Renal cortex interstitium (tissue), 11 donors: ENCODE measurements at regions not wholly inside any gene's neighbourhood (a gene's known extent, or its start where the extent isn't known, plus 50 kb on each side); places are given as distances from the start of the nearest gene placed in this dataset.

Experiments
- DNase-seq, 11 donors: peaks; one replicate each; pipeline ENCODE4 v3.0.0-alpha.2; 2013; ENCODE audit warnings: low read depth in 9 of 11, low spot score in 4 of 11; ENCODE audit errors: extremely low read depth in 1 of 11

DNA sequence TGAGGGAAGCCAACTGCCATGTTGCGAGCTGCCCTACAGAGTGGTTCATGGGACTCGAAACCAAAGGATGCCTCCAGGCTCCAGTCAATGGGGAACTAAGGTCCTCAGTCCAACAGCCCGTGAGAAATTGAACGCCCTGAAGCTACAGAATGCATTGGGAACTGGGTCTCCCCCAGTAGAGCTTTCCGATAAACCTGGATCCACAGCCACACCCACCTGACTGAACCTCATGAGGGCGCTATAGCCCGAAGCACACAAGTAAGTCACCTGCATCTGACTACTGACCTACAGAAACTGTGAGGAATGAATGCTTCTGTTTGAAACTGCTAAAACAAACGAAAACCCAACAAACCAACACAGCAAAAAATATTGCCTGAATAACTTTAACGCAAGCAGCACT is 1297.7 kb downstream of the AACS start:
- no peak for DNase-seq

DNA sequence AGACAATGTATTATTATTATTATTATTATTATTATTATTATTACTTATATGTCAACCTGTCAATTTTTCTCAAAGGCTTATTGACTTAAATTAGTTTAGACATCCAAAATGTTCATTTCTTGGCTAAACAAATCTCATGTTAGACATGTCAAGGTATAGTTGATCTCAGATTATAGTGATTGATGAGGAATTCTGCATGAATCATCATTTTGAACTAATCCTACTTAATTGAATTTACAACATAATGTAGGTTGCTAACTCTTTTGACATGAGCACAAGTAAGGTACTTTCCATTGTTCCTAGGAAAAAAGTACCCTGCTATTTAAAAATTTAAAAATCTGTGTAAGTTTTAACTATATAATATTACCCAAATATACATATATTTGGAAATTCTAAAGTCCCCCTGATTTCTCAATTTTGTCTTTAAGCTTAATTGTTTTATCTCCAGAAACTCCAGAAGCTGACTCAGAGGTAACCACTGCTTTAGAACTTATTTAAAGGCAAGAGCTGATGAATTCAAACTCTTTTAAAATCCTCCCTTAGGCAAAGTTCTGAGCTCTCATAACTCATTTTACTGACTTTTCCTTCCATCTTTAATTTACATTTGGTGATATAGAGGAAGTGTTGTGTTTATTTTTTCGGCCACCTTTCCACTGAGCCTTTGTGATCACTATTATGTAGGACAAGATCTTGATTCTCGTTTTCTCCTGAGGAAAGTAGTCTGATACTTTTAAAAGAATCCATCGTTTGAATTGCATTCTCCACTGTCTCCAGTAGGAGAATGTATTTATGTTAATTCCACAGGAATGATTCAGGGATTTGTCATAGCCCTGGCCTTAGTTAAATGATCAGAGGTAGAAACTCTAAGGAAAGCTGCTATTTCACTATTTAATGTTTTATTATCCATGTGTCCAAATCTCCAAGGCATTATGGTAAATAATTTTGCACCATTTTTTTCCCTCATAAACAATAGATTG is 1304.5 kb downstream of the AACS start:
- DNase-seq = no peak

DNA sequence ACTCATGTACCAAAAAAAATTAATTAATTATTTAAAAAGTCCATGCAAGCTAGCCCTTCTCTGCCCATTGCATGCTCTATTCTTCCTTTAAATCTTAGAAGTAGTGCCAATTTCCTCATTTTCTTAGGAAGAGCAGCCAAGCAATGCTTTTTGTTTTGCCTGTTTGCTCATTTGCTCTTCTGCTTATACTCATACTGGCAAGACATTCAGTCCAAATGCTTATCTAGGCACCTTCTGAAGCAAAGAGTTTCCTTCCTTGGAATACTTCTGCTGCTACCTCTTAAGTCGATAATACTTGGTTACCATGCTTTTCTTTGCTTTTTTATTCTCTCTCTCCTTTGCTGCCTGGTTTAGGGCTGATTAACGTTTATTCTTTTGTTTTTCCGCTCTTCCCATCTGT is 1318.3 kb downstream of the AACS start:
- DNase-seq = no peak

DNA sequence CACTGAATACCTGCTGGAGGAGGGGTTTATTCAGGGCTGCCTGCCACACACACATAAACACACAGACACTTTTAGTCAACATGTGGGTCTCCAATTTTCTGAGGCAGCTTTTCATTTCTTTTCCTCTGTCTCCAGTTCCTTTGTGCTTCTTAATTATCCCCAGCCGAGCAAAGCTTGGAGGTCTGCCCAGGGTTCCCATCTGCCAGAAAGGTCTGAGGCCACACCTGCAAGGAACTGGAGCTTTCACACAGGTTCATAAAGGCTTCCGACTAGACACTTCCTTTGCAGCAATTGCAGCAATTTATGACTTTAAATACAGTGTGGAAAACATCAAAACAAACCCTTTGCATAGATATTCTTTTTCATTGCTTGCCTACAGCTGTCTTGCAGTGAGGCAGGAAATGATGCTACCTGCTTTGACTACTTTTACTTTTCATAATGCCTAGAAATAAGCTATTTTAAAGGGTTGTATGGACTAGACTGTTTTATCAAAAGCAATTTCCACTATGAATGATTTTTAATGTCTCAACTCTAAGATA is 1318.9 kb downstream of the AACS start:
- DNase-seq = no peak

DNA sequence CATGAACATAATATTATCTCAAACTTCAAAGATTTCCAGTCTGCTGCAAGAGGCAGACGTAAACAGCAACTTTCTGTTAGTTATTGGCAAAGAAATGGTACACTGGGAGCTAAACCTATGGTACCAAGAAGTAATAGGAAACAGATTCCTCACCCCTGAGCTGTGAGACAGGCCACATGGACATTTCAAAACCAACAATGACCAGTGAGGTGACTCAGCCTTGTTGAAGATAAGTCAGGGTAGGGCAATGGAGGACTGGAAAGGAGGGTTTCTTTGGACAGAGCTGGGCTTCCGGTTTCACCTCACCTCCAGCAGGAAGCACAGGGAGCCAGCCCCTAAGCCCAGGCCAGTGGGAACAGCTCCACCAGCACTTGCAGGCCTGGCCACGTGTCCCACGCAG is 1320.5 kb downstream of the AACS start:
- DNase-seq = no peak

DNA sequence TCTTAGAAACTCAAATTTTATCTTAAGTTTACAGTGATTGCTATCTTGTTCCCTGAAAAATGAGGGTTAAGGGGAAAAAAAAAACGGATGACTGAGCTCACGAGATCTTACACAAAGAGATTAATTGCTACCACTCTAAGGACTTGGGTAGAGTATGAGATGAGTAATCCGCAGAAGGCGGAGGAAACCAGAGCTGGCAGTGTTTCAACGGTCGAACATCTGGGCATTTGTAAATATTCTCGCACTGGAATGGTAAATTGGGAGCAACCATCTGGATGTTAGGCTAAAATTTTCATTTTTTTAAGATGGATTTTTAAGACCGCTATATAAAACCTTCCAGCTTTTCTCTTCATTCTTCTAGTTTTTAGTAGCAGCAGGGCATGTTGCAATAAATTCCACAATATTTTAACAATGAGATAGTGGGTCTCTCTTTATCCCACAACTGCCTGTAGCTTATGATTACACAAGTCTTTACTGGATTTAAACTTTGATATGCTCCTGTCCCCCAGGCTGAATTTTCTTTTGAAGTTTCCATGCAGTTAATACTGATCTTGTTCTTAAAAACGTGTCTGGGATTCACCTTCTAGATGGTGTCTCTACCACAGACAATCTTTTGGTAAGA is 1324.1 kb downstream of the AACS start:
- no peak for DNase-seq

DNA sequence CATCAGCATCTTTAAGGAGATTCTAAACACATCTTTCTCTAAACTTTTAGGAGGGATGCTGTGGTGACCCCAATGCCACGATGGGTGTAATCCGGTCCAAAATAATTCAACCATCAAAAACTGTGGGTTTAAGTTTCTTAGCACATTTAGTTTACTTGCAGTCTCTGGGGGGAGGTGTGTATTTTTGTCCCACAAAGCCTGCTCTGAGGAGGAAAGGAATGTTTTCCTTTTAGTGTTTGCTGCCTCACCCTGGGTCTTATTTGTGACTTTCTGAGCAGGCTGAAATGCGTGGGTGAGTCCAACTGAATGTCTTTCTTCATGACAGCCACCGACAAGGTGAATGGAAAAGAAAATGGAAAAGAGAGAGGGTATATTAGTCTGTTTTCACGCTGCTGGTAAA is 1324.7 kb downstream of the AACS start:
- peak in 1 of 11 donors; percentile 4 for DNase-seq

DNA sequence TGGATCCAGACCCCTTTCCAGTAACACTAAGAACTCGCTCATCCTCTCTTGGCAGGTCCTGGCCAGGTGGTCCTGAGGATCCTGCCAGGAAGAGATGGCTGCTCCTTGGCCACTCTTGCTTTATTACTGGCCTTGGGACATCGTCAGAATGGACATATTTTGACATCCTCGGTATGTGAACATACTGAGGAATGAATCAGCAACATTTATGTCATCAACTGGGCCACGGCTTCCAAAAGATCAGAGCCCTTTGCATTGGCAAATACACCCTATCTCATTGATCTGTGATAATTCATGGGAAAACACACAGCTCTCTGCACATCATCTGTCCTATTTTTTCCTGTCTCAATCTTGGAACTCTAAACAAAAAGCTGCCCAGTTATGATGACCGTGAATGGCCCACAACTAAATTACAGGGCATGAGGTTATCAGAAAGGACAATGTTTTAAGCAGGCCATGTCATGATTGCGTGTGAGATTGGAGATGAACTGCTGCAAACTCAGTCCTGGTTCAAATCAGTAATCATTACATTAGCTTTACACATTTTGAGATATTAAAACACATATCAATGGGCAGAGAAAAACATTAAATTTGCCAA is 1325.8 kb downstream of the AACS start:
- DNase-seq = no peak

DNA sequence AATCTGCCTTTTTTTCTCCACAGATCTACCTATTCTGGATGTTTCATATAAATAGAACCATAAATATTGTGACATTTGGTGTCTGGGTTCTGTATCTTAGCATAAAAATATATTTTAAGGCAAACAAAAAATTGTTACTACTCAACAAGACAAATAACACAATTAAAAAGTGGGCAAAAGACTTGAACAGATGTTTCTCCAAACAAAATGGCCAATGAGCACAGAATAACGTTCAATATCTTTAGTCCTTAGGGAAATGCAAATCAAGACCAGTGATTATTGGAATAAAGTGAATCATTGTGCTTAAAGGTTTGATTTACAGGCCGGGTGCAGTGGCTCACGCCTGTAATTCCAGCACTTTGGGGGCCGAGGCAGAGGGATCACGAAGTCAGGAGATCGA is 1331.3 kb downstream of the AACS start:
- DNase-seq = no peak

DNA sequence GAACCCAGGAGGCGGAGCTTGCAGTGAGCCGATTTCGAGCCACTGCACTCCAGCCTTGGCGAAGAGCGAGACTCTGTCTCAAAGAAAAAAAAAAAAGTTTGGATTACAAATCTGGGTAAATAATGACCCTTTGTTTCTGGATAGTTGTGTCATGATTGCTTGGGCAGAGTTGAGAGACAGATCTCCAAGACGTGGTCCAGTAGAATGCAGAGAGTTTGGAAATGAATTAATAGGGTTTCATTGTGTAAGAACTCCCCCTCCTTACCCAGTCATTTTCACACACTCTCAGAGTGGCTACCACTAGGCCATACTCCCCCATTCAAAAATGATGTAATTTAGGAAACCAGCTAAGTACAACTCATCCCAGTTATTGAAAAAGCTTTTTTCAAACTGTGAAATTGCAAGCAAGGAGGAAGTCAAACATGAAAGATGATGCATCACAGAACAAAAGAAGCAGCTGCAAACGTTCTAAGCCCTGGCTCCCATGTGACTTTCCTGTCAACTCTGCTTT is 1331.9 kb downstream of the AACS start:
- DNase-seq = peak in 1 of 11 donors; percentile 2

DNA sequence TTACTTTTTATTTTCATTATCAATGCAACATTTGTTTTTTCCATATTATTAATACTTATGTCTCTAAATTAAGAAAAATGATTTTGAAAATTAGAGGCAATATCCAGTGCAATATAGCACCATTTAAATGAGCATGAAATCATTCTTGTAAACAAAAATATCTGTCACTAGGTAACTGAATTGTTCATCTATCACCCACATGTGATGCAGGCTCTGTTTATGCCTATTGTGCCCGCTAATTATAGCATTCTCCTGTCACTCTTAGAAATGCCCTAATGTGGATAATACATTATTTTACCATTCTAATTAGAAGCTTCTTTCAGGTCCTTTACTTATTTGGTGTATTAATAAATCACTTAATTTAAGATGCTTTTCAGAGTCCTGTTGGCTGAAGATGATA is 1332.4 kb downstream of the AACS start:
- no peak for DNase-seq

DNA sequence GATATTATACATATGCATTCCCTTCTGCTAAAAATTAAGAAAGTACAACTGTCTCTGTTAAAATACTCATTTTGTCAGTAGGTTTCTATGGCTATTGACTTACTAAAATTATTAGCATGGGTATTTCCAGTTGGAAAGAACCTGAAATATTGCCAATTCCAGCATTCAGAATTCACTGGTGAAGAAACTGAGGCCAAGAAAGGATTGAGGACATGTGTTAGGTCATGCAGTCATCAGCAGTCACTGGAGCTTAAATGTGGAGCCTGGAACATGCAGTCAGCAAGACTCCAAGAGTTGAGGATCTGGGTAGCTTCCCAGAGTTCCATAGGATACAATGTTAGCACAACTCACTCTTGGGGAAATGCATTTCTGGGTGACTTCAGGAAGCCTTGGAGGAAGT is 1335.6 kb downstream of the AACS start:
- DNase-seq = no peak

DNA sequence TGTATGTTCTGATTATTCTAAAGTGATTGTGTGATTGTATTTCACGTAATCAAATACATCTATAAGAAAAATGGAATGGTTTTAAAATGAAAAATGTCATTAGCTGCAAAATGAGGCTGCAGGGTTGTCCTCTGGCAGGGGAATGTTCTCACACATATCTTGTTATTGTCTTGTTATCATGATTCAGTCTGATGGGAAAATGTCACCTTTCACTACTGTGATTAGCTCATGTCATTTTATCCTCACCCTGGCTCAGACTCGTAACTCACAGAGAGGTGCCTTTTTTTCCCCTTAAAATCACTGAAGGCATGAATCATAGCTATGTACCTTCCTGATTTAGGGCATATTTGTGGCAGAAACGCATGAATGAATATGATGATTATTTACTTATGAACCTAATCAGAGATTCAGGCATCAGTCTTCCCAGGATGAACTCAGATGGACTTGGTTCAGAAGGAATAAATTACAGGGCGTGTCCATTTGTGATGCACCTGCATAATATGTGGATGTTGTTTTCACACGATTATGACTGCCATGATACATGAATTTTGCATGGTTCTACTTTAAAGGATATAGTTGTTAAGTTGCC is 1339.2 kb downstream of the AACS start:
- DNase-seq = no peak

DNA sequence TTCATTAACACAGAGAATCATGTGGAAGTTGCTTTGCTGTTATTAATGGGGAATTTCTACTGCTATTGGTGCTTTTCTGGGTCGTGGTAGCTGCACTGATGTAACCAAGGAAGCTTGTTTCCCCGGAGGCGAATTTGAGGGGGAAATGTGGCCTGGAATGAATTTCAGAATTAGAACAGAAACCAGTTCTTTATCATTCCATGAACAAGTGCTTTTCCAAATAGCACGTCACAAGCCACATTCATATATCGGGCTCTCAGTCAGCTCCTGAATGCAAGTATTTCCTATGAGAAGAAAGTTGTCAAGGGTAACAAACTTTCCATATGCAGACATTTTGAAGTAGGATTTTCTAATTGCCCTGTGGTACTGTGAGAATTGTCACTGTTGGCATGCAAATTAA is 1353.2 kb downstream of the AACS start:
- DNase-seq = no peak

DNA sequence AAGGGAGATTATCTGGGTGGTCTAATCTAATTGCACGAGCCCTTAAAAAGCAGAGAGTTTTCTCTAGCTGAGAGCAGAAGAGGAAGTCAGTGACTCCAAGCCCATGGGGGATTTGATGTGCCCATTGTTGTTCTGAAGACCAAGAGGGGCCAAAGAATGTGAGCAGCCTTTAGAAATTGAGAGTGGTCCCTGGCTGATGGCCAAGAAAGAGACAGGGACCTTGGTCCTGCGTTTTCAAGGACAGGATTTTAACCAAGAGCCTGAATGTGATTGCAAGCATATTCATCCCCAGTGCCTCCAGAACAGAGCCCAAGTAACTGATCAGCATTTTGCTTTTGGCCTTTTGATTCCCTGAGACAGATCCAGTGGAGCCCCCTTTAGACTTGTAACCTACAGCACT is 1353.9 kb downstream of the AACS start:
- no peak for DNase-seq

DNA sequence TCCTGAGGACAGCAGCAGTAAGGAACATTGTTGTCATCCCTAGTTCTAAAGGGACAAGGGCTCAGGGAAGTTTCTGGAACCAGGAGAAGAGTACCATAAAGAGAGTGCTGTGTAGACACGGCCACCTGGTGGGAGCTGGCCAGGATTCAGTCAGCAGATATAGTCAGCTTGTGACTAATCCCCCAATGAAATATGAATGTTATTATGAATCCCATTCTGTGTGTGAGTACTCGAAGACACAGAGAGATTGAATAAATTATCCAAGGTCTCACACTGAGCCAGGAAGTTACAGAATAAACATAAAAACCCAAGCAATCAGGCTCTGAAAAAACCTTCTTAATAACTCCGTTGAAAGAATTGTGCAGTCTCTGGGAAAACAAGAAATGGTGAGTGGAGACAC is 1359.5 kb downstream of the AACS start:
- no peak for DNase-seq

DNA sequence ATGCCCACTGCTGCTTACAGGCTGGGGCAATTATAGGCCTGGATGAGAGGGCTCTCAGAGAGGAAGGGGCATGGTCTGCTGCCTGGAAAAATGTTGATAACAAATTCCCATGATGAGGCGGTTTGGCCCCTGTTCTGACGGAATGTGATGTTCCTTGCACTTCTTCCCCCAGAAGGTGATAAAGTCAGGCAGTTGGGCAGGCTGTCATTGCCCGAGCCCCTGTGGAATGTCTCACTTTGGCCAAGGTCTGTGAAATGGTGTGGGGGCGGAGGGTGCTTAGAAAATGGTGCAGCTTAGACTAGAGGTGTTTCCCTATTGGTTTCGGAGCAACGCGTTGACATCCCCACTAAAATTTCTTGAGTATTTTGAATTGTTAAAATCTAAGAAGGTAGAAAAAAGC is 1360.0 kb downstream of the AACS start:
- no peak for DNase-seq

DNA sequence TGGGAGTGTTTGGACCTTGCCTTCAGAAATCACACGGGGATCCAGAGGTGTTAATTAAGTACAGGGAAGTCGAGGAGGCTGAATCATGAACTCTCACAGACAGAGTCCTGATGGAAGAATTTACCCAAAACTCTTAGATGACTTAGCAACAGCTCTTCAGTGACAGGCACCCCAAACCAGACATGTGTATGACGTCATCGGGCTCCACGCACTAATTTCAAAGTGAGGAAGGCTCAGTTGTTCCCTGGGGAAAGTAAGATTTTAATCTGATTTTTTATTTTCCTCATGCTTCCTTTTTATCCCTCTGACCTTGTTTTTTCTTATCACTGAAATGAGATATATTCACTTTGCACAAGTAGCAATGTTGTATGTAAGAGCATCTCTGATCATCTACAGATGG is 1363.5 kb downstream of the AACS start:
- no peak for DNase-seq

DNA sequence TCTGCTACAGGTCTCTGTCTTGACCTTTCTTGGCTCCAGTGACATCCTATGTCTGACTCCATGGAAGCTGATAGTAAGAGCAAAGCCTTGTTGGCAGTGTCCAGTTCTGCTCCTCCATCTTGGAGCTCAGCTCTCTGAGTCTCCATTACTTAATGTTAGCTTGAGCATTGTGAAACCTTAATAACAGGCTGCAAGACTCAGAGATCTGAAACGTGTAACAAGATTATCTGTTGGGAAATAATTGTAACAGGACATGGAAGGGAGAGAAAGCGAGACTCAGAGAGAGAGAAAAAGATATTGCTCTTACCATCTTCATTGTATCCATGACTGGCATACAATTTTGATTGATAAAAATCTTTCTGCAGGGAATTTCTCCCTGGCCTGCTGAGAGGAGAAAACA is 1365.7 kb downstream of the AACS start:
- DNase-seq = no peak
